ENCODE measurements at regions not wholly inside any gene's neighbourhood (a gene's known extent, or its start where the extent isn't known, plus 50 kb on each side); places are given as distances from the start of the nearest gene placed in this dataset.

DNA sequence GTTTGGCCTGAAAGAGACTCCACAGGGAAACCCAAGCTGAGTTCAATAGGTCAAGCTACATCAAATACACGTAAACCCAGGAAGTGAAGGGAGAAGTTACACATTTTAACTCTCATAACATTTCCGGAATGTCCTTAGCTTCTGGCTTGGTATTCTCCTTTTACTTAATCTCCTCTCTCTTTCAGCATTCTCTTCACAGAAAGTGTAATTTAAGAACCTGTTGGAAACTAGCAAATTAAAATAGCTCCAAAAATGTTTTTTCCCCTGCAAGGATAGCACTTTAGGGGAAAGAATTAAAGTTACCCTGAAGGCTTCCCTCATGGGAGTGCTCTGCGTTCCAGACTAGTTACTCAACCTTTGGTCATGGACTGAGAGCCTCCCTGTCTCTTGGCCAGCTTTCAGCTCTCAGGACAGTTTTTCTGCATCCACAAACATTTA lies 292.7 kb upstream of the TARS1 start:
- peak; percentile 71 to 72 for DNase-seq (ENCODE audit: low read depth in 2 of 2)

- no peak for DNase-seq (ENCODE audit: low read depth in 2 of 2)
Observed at GRCh38 chr5:33153372-33153771, 287.4 kb upstream of the TARS1 start.

- no peak for DNase-seq (ENCODE audit: low read depth in 2 of 2)
Observed at GRCh38 chr5:33153831-33154230, 286.9 kb upstream of the TARS1 start.

DNA sequence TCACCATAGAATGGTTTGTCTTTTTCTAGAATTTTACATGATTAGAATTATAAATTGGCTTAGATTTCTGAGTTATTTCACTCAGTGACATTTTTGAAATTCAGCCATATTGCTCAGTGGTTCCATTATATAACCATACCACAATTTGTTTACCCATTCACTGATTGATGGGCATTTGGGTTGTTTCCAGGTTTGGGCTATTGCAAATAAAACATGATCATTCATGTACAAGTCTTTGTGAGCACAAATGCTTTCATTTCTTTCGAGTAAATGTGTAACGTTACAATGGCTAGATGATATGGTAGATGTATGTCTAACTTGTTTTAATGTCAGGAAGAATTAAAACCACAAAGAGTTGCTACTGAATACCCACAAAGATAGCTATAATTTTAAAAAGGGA lies 279.9 kb upstream of the TARS1 start:
- no peak for DNase-seq (ENCODE audit: low read depth in 2 of 2)

DNA sequence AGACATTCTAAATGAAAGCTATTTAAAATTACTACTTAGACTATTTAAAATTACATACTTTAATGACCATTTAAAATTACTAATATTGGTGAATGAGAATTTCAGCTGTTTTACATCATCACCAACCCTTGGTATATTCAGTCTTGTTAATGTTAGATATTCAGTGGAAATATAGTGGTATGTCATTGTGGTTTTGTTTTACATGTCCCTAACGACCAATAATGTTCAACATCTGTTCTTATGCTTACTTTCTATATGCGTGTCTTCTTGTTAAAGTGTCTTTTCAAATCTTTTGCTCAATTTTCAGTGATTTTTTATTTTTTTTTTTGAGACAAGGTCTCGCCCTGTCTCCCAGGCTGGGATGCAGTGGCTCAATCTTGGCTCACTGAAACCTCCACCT lies 279.3 kb upstream of the TARS1 start:
- DNase-seq (ENCODE audit: low read depth in 2 of 2), result no peak

DNA sequence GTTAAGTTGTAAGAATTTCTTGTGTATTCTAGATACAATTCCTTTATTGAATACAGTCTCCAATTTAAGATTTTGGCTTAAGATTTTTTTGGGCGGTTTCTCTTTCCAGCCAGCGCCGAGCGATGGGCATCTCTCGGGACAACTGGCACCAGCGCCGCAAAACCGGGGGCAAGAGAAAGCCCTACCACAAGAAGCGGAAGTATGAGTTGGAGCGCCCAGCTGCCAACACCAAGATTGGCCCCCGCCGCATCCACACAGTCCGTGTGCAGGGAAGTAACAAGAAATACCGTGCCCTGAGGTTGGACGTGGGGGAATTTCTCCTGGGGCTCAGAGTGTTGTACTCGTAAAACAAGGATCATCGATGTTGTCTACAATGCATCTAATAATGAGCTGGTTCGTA lies 278.7 kb upstream of the TARS1 start:
- no peak for DNase-seq (ENCODE audit: low read depth in 2 of 2)

- no peak for DNase-seq (ENCODE audit: low read depth in 2 of 2)
Observed at GRCh38 chr5:33166522-33166921, 274.2 kb upstream of the TARS1 start.

GRCh38 chr5:33166948-33167347 lies 273.8 kb upstream of the TARS1 start:
- DNase-seq (ENCODE audit: low read depth in 2 of 2), result no peak

DNA sequence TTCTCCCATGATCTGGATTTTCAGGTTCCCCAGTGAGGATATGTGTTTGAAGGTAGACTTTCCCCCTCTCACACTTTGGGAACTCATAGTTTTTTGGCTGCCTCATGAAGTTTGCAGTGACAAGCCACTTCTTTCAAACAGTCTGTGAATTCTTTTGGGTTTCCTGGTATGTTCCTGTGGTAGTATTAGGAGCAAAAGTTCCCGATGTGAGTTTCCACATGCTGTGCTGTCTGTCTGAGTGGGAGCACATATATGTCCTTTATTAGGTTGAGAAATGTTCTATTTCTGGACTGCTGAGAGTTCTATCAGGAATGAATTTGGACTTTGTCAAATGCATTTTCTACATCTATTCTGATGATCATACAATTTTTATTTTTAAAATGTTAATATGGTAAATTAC lies 273.2 kb upstream of the TARS1 start:
- no peak for DNase-seq (ENCODE audit: low read depth in 2 of 2)

GRCh38 chr5:33170411-33170810 lies 270.4 kb upstream of the TARS1 start:
- no peak for DNase-seq (ENCODE audit: low read depth in 2 of 2)

DNA sequence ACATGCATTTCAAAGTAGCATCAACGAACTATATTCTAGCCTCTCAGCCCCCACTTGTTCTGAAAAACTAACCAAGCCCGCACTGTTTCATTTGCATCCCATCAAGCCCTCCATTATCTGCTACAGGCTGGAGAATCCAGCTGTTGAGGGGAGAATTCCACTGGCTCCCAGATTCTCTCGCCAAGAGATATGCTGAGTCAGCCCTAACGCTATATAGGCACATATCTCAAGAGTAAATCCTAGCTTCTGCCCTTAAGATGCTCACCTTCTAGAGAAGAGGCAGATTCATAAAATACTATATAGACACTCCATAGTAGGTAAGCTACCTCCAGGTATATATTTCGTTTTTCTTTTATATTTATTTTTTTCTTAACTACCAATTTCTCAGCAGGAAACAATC lies 266.4 kb upstream of the TARS1 start:
- DNase-seq (ENCODE audit: low read depth in 2 of 2), result no peak

GRCh38 chr5:33179301-33179700 lies 261.5 kb upstream of the TARS1 start:
- DNase-seq (ENCODE audit: low read depth in 2 of 2), result no peak

GRCh38 chr5:33180900-33181299 lies 259.9 kb upstream of the TARS1 start:
- no peak for DNase-seq (ENCODE audit: low read depth in 2 of 2)

DNA sequence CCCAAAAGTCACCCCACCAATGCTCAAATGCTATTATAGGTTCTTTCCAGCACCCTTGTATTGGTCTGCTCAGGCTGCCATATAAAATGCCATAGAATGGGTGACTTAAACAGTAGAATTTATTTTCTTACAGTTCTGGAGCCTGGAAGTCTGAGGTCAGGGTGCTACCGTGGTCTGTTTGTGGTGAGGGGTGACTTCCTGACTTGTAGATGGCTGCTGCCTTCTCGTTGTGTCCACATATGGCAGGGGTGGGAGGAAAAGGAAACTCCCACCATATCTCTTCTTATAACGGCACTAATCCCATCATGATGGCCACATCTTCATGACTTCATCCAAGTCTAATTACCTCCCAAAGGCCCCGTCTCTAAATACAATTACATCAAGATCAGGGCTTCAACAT lies 257.8 kb upstream of the TARS1 start:
- no peak for DNase-seq (ENCODE audit: low read depth in 2 of 2)

- no peak for DNase-seq (ENCODE audit: low read depth in 2 of 2)
Observed at GRCh38 chr5:33184367-33184766, 256.4 kb upstream of the TARS1 start.

DNA sequence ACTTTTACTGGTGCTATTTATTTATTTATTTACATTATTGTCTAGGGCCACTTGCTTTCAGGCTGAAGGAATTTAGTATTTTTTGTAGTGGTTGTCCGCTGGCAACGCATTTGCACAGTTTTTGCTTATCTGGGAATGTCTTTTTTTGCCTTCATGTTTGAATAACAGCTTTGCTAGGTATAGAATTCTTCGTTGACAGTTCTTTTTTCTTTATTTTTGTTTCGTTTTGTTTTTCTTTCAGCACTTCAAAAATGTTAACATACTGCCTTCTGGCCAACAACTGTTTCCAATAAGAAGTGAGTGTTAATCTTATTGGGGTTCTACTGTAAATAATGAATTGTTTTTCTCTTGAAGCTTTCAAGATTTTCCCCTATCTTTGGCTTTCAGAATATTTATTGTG lies 252.7 kb upstream of the TARS1 start:
- no peak for DNase-seq (ENCODE audit: low read depth in 2 of 2)

GRCh38 chr5:33194914-33195313 lies 245.9 kb upstream of the TARS1 start:
- no peak for DNase-seq (ENCODE audit: low read depth in 2 of 2)

DNA sequence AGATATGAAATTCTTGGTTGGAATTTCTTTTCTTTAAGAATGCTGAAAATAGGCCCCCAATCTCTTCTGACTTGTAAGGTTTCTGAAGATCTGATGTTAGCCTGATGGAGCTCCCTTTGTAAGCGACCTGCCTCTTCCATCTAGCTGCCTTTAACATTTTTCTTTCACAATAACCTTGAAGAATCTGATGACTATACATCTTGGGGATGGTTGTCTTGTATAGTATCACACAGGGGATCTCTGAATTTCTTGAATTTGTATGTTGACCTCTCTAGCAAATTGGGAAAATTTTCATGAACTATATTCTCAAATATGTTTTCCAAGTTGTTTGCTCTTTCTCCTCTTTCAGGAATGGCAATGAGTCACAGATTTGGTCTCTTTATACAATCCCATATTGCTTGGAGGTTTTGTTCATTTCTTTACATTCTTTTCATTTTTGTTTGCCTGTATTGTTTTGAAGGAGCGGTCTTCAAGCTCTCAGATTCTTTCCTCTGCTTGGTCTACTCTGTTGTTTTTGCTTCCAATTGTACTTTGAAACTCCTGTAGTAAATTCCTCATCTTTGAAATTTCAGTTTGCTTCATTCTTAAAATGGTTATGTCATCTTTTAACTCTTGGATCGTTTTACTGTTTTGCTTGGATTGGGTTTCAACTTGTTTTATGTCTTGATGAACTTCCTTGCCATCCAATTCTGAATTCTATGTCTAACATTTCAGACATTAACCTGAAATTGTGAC lies 245.2 kb upstream of the TARS1 start:
- peak; percentile 35 to 40 for DNase-seq (ENCODE audit: low read depth in 2 of 2)

GRCh38 chr5:33198836-33199235 lies 241.9 kb upstream of the TARS1 start:
- DNase-seq (ENCODE audit: low read depth in 2 of 2), result no peak

DNA sequence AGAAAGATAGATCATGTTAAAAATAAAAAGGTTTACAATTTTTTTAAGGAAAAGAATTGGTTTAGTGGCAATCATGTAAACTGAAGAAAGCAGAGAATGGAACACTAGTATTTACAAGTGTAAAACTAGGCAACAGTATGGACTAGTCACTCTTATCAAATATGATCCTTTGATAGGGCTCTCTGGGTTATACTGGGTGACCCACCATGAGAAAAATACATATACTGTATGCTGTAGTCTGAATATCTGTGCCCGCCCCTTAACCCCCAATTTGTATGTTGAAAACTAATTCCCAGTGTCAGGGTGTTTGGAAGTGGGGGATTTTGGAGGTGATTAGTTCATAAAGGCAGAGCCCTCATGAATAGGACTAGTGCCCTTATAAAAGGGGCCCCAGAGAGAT lies 236.8 kb upstream of the TARS1 start:
- DNase-seq (ENCODE audit: low read depth in 2 of 2), result no peak

DNA sequence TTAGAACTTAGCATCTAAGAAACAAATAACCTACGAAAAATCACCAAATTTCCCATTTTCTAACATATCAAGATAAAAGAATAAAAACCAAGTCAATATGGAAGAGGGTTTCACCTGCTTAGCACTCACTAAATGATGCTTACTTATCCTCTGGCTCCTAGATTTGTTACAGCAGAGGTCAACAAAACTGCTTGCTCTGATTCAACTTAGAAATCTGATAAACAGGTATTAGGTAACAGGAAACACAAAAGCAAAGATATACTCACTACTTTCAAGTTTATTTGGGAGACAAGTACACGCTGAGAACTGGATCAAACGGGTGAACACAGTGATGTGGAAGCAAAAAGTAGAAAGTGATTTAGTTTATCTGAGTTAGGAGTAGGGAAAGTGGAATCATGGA lies 235.7 kb upstream of the TARS1 start:
- no peak for DNase-seq (ENCODE audit: low read depth in 2 of 2)

GRCh38 chr5:33205727-33206410 lies 234.9 kb upstream of the TARS1 start:
- DNase-seq (ENCODE audit: low read depth in 2 of 2), result no peak

GRCh38 chr5:33206962-33207506 lies 233.7 kb upstream of the TARS1 start:
- DNase-seq (ENCODE audit: low read depth in 2 of 2), result no peak

All from fibroblast of skin of left quadriceps (primary cell).